Lung (tissue), 11 donors: ENCODE measurements at regions not wholly inside any gene's neighbourhood (a gene's known extent, or its start where the extent isn't known, plus 50 kb on each side); places are given as distances from the start of the nearest gene placed in this dataset.

Source experiments
- ATAC-seq: fragments of 200-7000 bp; cut with Tn5 transposase; one replicate; pipeline ENCODE4 v1.9.1; 2020; ENCODE audit warnings: moderate number of reproducible peaks; ENCODE audit not compliant: insufficient read depth, low FRiP score
- DNase-seq, 3 donors: peaks; one replicate each; pipeline ENCODE4 v3.0.0-alpha.2; 2013 to 2017
- H3K27ac ChIP-seq, 2 donors: one replicate each; pipeline ENCODE4 v1.5.1; 2013; ENCODE audit warnings: mild to moderate bottlenecking in 2 of 2, moderate library complexity in 2 of 2, control low read depth in 1 of 2, inconsistent platforms in 1 of 2, low read depth in 1 of 2, low read length in 1 of 2
- H3K27me3 ChIP-seq, 3 donors: one replicate each; pipeline ENCODE4 v1.5.1; 2013; ENCODE audit warnings: low read length in 2 of 3; ENCODE audit not compliant: control insufficient read depth in 3 of 3, insufficient read depth in 3 of 3
- H3K36me3 ChIP-seq, 4 donors: one replicate each; pipeline ENCODE4 v1.5.1; 2013; ENCODE audit warnings: low read length in 4 of 4, mild to moderate bottlenecking in 1 of 4, moderate library complexity in 1 of 4; ENCODE audit not compliant: control insufficient read depth in 4 of 4, insufficient read depth in 4 of 4
- H3K4me1 ChIP-seq, 5 donors: one replicate each; pipeline ENCODE4 v1.5.1; 2013; ENCODE audit warnings: low read length in 5 of 5, mild to moderate bottlenecking in 2 of 5, moderate library complexity in 1 of 5; ENCODE audit not compliant: control insufficient read depth in 5 of 5, insufficient read depth in 5 of 5
- H3K4me3 ChIP-seq: one replicate; pipeline ENCODE4 v1.5.1; 2013; ENCODE audit warnings: mild to moderate bottlenecking, control low read depth, moderate library complexity
- H3K9ac ChIP-seq, 2 donors: one replicate each; pipeline ENCODE4 v1.5.1; 2013; ENCODE audit warnings: low read length in 2 of 2, control low read depth in 1 of 2; ENCODE audit not compliant: insufficient read depth in 1 of 2
- H3K9me3 ChIP-seq, 4 donors: one replicate each; pipeline ENCODE4 v1.5.1; 2013; ENCODE audit warnings: low read length in 3 of 4, mild to moderate bottlenecking in 1 of 4, moderate library complexity in 1 of 4; ENCODE audit not compliant: control insufficient read depth in 4 of 4, insufficient read depth in 3 of 4
- CTCF ChIP-seq: IDR thresholded peaks from 2 replicates; pipeline ENCODE4 v1.5.1; 2012; ENCODE audit warnings: mild to moderate bottlenecking; ENCODE audit errors: control extremely low read depth, extremely low read depth
- WGBS, 2 donors: extraction: QIAGEN DNeasy Blood & Tissue Kit; methylation state at CpG; one replicate each; pipeline ENCODE4 v1.1.7; 2013; 5-methylcytosine and 5-hydroxymethylcytosine counted together
- donor health status: control.
- donor health status: control.
- donor health status: Bipolar disorder and iron deficiency.
- donor health status: healthy.
- donor health status: DM: yes; HTN: yes; CAD: no.

DNA sequence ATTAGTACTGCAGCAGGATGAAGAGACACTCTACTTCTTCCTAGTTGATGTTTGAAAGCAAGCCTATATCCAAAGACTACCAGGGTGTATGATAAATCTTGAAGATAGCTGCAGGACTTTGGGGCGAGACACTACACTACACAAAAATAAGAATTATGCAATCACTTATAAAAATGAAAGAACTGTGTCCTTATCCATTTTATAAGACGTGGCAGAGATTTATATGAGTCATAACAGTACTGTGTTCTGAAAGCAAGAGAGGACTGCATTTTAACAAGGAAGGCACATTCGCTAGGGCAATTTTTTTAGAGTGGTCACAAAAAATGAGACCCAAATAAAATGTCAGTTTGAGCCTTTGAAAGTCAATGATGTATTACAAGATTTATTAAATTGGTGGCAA lies 617.0 kb upstream of the LINC00305 start:
- no peaks in the 10 kb centered on the region for H3K4me1 ChIP-seq
- H3K4me3 ChIP-seq, result no peak overlapping the region
- H3K27me3 ChIP-seq, result no peaks in the 10 kb centered on the region
- no peaks in the 10 kb centered on the region for H3K36me3 ChIP-seq
- ATAC-seq (no peak), DNase-seq (no peak)
- TF ChIP-seq CTCF, result no peak
- H3K9me3 ChIP-seq, result no peaks in the 10 kb centered on the region
- H3K9ac ChIP-seq, result no peak overlapping the region
- 64 to 84% methylated on average over 3 of the region's 3 CpGs for WGBS, 2 donors
- no peak overlapping the region for H3K27ac ChIP-seq

DNA sequence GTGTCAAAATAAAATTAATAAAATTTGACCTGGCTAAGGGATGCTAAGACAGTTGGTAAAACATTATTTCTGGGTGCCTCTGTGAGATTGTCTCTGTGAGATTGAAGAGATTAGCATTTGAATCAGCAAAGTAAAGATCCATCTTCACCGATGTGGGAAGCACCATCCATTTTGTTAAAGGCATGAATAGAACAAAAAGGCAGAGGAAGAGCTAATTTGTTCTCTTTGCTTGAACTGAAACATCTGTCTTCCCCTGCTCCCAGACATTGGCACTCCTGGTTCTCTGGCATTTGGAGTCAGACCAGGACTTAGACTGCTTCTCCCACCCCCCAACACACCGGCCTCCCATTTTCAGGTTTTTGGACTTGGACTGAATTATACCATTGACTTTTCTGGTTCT lies 603.8 kb upstream of the LINC00305 start:
- no peak for TF ChIP-seq CTCF
- WGBS, 2 donors, result 71 to 78% methylated on average over 2 of the region's 2 CpGs
- H3K27ac ChIP-seq, result no peak overlapping the region
- H3K9me3 ChIP-seq, result no peaks in the 10 kb centered on the region
- H3K4me1 ChIP-seq, result no peaks in the 10 kb centered on the region
- no peak overlapping the region for H3K9ac ChIP-seq
- no peak for DNase-seq
- no peaks in the 10 kb centered on the region for H3K36me3 ChIP-seq
- no peak overlapping the region for H3K4me3 ChIP-seq
- ATAC-seq, result no peak
- H3K27me3 ChIP-seq, result no peaks in the 10 kb centered on the region

DNA sequence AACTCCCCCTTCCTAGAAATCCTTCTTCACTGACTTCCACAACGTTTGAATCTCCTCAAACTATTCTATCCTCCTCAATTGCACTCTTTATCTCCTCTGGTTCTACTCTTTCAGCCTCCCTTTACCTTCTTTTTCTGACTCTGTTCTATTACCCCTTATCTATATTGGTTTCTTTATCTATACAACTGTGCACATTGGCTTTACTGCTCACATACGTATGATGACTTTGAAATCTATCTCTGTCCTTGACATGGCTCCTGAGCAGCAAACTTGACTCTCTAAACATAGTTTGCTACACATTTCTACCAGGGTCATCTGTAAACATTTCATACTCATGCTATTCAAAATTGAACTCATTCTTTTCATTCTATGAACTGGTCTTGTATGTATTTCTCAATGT lies 601.0 kb upstream of the LINC00305 start:
- H3K9me3 ChIP-seq, result no peaks in the 10 kb centered on the region
- DNase-seq, result no peak
- no peak overlapping the region for H3K27ac ChIP-seq
- H3K9ac ChIP-seq, result no peak overlapping the region
- no peaks in the 10 kb centered on the region for H3K36me3 ChIP-seq
- no peak for ATAC-seq
- no peak overlapping the region for H3K4me3 ChIP-seq
- H3K27me3 ChIP-seq, result no peaks in the 10 kb centered on the region
- no peak for TF ChIP-seq CTCF
- no peaks in the 10 kb centered on the region for H3K4me1 ChIP-seq
- 72 to 73% methylated on average over 2 of the region's 2 CpGs for WGBS, 2 donors

GRCh38 chr18:64747803-64748202 lies 598.9 kb upstream of the LINC00305 start:
- Histone ChIP-seq H3K27me3 (no peaks in the 10 kb centered on the region), H3K27ac (no peak overlapping the region), H3K9me3 (no peaks in the 10 kb centered on the region), H3K4me3 (no peak overlapping the region), H3K9ac (no peak overlapping the region), H3K36me3 (no peaks in the 10 kb centered on the region), H3K4me1 (no peaks in the 10 kb centered on the region)
- DNase-seq (no peak), ATAC-seq (no peak)
- no peak for TF ChIP-seq CTCF
